H9 (cell line): ENCODE measurements at regions not wholly inside any gene's neighbourhood (a gene's known extent, or its start where the extent isn't known, plus 50 kb on each side); places are given as distances from the start of the nearest gene placed in this dataset.

Source experiments
- DNase-seq: peaks from one replicate; pipeline ENCODE4 v3.0.0-alpha.2; 2017
- H2AFZ ChIP-seq: one replicate; pipeline ENCODE4 v1.6.1; 2013; ENCODE audit warnings: mild to moderate bottlenecking, low read length, control low read depth, moderate library complexity
- H2AK5ac ChIP-seq: 2 replicates; pipeline ENCODE4 v1.6.1; 2013; ENCODE audit warnings: low read length, control low read depth, mixed read lengths; ENCODE audit not compliant: insufficient read length
- H2BK120ac ChIP-seq: one replicate; pipeline ENCODE4 v1.6.1; 2013; ENCODE audit warnings: low read depth, mild to moderate bottlenecking, low read length, control low read depth, inconsistent platforms; ENCODE audit not compliant: poor library complexity, severe bottlenecking
- H2BK12ac ChIP-seq: 2 replicates; pipeline ENCODE4 v1.6.1; 2013; ENCODE audit warnings: low read length, control low read depth, mixed read lengths, low read depth; ENCODE audit not compliant: insufficient read length
- H2BK15ac ChIP-seq: 2 replicates; pipeline ENCODE4 v1.6.1; 2013; ENCODE audit warnings: low read depth, low read length, control low read depth
- H2BK20ac ChIP-seq: one replicate; pipeline ENCODE4 v1.6.1; 2013; ENCODE audit warnings: low read depth, mild to moderate bottlenecking, low read length, control low read depth, inconsistent platforms; ENCODE audit not compliant: poor library complexity, severe bottlenecking
- H2BK5ac ChIP-seq: 2 replicates; pipeline ENCODE4 v1.6.1; 2013; ENCODE audit warnings: low read length, control low read depth, mixed read lengths; ENCODE audit not compliant: insufficient read length
- H3K14ac ChIP-seq: 2 replicates; pipeline ENCODE4 v1.6.1; 2013; ENCODE audit warnings: low read length, control low read depth; ENCODE audit not compliant: insufficient read depth
- H3K18ac ChIP-seq: 2 replicates; pipeline ENCODE4 v1.6.1; 2013; ENCODE audit warnings: low read depth, mild to moderate bottlenecking, mixed read lengths, low read length, control low read depth; ENCODE audit not compliant: insufficient read length
- H3K23ac ChIP-seq: 2 replicates; pipeline ENCODE4 v1.6.1; 2013; ENCODE audit warnings: low read length, control low read depth, mixed read lengths, low read depth; ENCODE audit not compliant: insufficient read length
- H3K23me2 ChIP-seq: 2 replicates; pipeline ENCODE4 v1.6.1; 2013; ENCODE audit warnings: low read depth, mild to moderate bottlenecking, mixed read lengths, low read length, control low read depth; ENCODE audit not compliant: insufficient read length, poor library complexity, severe bottlenecking
- H3K27ac ChIP-seq: 2 replicates; pipeline ENCODE4 v1.5.1; 2013; ENCODE audit warnings: low read length, control low read depth, mixed read lengths, low read depth; ENCODE audit not compliant: insufficient read length
- H3K27me3 ChIP-seq: 2 replicates; pipeline ENCODE4 v1.6.1; 2013; ENCODE audit warnings: low read length, control low read depth, inconsistent platforms; ENCODE audit not compliant: insufficient read depth
- H3K4ac ChIP-seq: 2 replicates; pipeline ENCODE4 v1.6.1; 2013; ENCODE audit warnings: low read depth, mild to moderate bottlenecking, control low read depth, inconsistent platforms, low read length, moderate library complexity
- H3K4me1 ChIP-seq: 2 replicates; pipeline ENCODE4 v1.6.1; 2013; ENCODE audit warnings: low read length, control low read depth, inconsistent platforms; ENCODE audit not compliant: insufficient read depth
- H3K4me2 ChIP-seq: 2 replicates; pipeline ENCODE4 v1.6.1; 2013; ENCODE audit warnings: low read length, control low read depth, mixed read lengths; ENCODE audit not compliant: insufficient read length, insufficient read depth
- H3K56ac ChIP-seq: 2 replicates; pipeline ENCODE4 v1.6.1; 2013; ENCODE audit warnings: low read depth, mild to moderate bottlenecking, mixed read lengths, low read length, control low read depth; ENCODE audit not compliant: insufficient read length
- H3K79me1 ChIP-seq: 2 replicates; pipeline ENCODE4 v1.6.1; 2013; ENCODE audit warnings: low read depth, mild to moderate bottlenecking, moderate library complexity, low read length, control low read depth, inconsistent platforms; ENCODE audit not compliant: insufficient read depth, poor library complexity, severe bottlenecking
- H3K79me2 ChIP-seq: 2 replicates; pipeline ENCODE4 v1.6.1; 2013; ENCODE audit warnings: low read length, control low read depth, inconsistent platforms; ENCODE audit not compliant: insufficient read depth
- H3K9ac ChIP-seq: 2 replicates; pipeline ENCODE4 v1.6.1; 2013; ENCODE audit warnings: low read length, control low read depth, mixed read lengths; ENCODE audit not compliant: insufficient read length; ENCODE audit errors: extremely low read depth
- H3K9me3 ChIP-seq: one replicate; pipeline ENCODE4 v1.6.1; 2013; ENCODE audit warnings: low read depth, low read length, inconsistent platforms; ENCODE audit not compliant: control insufficient read depth
- H3T11ph ChIP-seq: one replicate; pipeline ENCODE4 v1.6.1; 2013; ENCODE audit warnings: mild to moderate bottlenecking, low read length, control low read depth, inconsistent platforms
- H4K20me1 ChIP-seq: one replicate; pipeline ENCODE4 v1.6.1; 2013; ENCODE audit not compliant: control insufficient read depth, insufficient read length, insufficient read depth
- H4K5ac ChIP-seq: 2 replicates; pipeline ENCODE4 v1.6.1; 2013; ENCODE audit warnings: low read depth, mild to moderate bottlenecking, mixed read lengths, low read length, control low read depth; ENCODE audit not compliant: insufficient read length
- H4K8ac ChIP-seq: replicated peaks from 2 replicates; pipeline ENCODE4 v1.6.1; 2013; ENCODE audit warnings: low read length, control low read depth, mixed read lengths, low read depth; ENCODE audit not compliant: insufficient read length
- H4K91ac ChIP-seq: 2 replicates; pipeline ENCODE4 v1.6.1; 2013; ENCODE audit warnings: low read depth, mild to moderate bottlenecking, moderate library complexity, mixed read lengths, low read length, control low read depth; ENCODE audit not compliant: insufficient read length
- H3K27ac Mint-ChIP-seq, 3 experiments: 2 replicates in 2 of 3; 3 replicates in 1 of 3; pipeline ENCODE4 v1.8.0; 2020 to 2021; ENCODE audit warnings: mixed read lengths in 3 of 3, mild to moderate bottlenecking in 1 of 3, moderate library complexity in 1 of 3
- H3K27me3 Mint-ChIP-seq: 2 replicates; pipeline ENCODE4 v1.8.0; 2021; ENCODE audit warnings: low read depth, mild to moderate bottlenecking, moderate library complexity, mixed read lengths
- H3K36me3 Mint-ChIP-seq, 3 experiments: 2 replicates in 2 of 3; 3 replicates in 1 of 3; pipeline ENCODE4 v1.8.0; 2020 to 2021; ENCODE audit warnings: low read depth in 3 of 3, mixed read lengths in 3 of 3; ENCODE audit not compliant: insufficient read depth in 1 of 3
- H3K4me1 Mint-ChIP-seq, 2 experiments: 2 replicates each; pipeline ENCODE4 v1.8.0; 2020; ENCODE audit warnings: mixed read lengths in 2 of 2
- H3K4me3 Mint-ChIP-seq, 2 experiments: 2 replicates in 1 of 2; 3 replicates in 1 of 2; pipeline ENCODE4 v1.8.0; 2020 to 2021; ENCODE audit warnings: mild to moderate bottlenecking in 2 of 2, mixed read lengths in 2 of 2, moderate library complexity in 1 of 2
- H3K9me3 Mint-ChIP-seq, 2 experiments: 2 replicates in 1 of 2; 3 replicates in 1 of 2; pipeline ENCODE4 v1.8.0; 2020; ENCODE audit warnings: mild to moderate bottlenecking in 2 of 2, mixed read lengths in 2 of 2, moderate library complexity in 1 of 2
- WGBS: extraction: QIAGEN DNeasy Blood & Tissue Kit; methylation state at CpG from one replicate; pipeline ENCODE4 v1.1.7; 2013; ENCODE audit warnings: missing lambda C conversion rate, low lambda C conversion rate, mixed read lengths; ENCODE audit not compliant: insufficient read length; ENCODE audit errors: extremely low coverage; 5-methylcytosine and 5-hydroxymethylcytosine counted together
- TF ChIP-seq, protein P1 (sequence below): fragments of 200-600 bp; sonication (generic); conservative IDR thresholded peaks from 3 replicates; pipeline ENCODE4 v1.8.0; 2021; ENCODE audit warnings: antibody characterized with exemption, mild to moderate bottlenecking

DNA sequence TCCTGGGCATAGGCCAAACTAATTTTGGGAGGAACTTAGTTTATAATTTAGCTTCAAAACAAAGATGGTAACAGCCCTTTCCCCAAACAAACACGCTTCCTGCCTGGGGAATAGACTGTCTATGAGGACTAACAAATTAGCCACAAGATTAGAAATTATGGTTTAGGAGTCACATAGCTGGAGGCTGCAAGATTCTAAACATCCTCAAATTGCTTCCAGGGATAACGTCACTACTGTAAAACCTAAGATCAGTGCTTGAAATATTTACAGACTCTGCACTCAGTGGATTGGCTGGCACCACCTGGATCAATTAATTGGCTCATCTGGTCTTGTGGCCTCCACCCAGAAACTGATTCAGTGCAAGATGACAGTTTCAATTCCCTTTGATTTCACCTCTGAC is 118.0 kb upstream of the TACR1 start:
- H3K56ac ChIP-seq = no peak overlapping the region
- H3K9ac ChIP-seq = no peak overlapping the region
- no peak overlapping the region for H2BK120ac ChIP-seq
- H3K27me3 ChIP-seq = no peaks in the 10 kb centered on the region
- no peak overlapping the region for H2BK12ac ChIP-seq
- H3K27me3 Mint-ChIP-seq = no peaks in the 10 kb centered on the region
- no peaks in the 10 kb centered on the region for H3K79me1 ChIP-seq
- no peak overlapping the region for H2BK5ac ChIP-seq
- no peaks in the 10 kb centered on the region; the same call in 1 of the 2 replicates for H3K4me1 ChIP-seq
- H3K4me1 Mint-ChIP-seq = peaks cover 16 to 18% of the 10 kb centered on the region in 2 experiments
- no peak overlapping the region for H3K27ac Mint-ChIP-seq
- no peak overlapping the region for H3K4me2 ChIP-seq
- H4K91ac ChIP-seq = no peak overlapping the region
- no peak overlapping the region for H3K23ac ChIP-seq
- no peak overlapping the region for H2BK20ac ChIP-seq
- no peak overlapping the region for H3K27ac ChIP-seq
- H3K36me3 Mint-ChIP-seq = no peaks in the 10 kb centered on the region; a peak in 1 of 7 replicates
- H3K4ac ChIP-seq = no peak overlapping the region
- no peak overlapping the region for H2AK5ac ChIP-seq
- no peaks in the 10 kb centered on the region for H3K9me3 Mint-ChIP-seq
- no peak overlapping the region for H3T11ph ChIP-seq
- H4K5ac ChIP-seq = no peak overlapping the region
- no peaks in the 10 kb centered on the region for H3K79me2 ChIP-seq
- WGBS = no CpG with 5 or more reads among the region's 2 CpGs
- no peak for DNase-seq
- TF ChIP-seq, protein P1, sequence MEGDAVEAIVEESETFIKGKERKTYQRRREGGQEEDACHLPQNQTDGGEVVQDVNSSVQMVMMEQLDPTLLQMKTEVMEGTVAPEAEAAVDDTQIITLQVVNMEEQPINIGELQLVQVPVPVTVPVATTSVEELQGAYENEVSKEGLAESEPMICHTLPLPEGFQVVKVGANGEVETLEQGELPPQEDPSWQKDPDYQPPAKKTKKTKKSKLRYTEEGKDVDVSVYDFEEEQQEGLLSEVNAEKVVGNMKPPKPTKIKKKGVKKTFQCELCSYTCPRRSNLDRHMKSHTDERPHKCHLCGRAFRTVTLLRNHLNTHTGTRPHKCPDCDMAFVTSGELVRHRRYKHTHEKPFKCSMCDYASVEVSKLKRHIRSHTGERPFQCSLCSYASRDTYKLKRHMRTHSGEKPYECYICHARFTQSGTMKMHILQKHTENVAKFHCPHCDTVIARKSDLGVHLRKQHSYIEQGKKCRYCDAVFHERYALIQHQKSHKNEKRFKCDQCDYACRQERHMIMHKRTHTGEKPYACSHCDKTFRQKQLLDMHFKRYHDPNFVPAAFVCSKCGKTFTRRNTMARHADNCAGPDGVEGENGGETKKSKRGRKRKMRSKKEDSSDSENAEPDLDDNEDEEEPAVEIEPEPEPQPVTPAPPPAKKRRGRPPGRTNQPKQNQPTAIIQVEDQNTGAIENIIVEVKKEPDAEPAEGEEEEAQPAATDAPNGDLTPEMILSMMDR = no peak
- H2BK15ac ChIP-seq = no peak overlapping the region
- no peak overlapping the region for H3K14ac ChIP-seq
- H3K9me3 ChIP-seq = no peaks in the 10 kb centered on the region
- H3K4me3 Mint-ChIP-seq = no peak overlapping the region
- H3K23me2 ChIP-seq = no peaks in the 10 kb centered on the region
- no peak overlapping the region for H4K8ac ChIP-seq
- H4K20me1 ChIP-seq = no peaks in the 10 kb centered on the region
- no peak overlapping the region for H3K18ac ChIP-seq
- no peak overlapping the region for H2AFZ ChIP-seq
